ENCODE measurements at regions not wholly inside any gene's neighbourhood (a gene's known extent, or its start where the extent isn't known, plus 50 kb on each side); places are given as distances from the start of the nearest gene placed in this dataset.

DNA sequence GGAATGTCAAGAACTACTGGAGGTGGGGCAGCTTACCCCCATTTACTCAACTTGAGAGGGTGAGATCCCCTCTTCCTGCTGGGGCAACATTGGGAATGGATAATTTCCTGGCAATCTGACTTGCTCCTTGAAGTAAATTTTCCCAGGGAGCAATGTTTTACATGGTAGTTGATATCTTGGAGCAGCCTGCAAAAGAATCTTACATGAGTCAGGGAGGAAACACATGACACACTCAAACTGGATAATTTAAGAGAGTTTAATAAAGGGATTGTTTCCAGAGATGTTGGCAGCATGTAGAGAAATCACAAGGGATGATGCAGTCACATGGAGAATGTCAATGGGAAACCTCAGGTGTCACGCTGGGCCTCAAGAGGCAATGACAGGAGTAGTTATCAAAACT, 212.5 kb downstream of the GAS1 start:
- TF ChIP-seq, protein P1, sequence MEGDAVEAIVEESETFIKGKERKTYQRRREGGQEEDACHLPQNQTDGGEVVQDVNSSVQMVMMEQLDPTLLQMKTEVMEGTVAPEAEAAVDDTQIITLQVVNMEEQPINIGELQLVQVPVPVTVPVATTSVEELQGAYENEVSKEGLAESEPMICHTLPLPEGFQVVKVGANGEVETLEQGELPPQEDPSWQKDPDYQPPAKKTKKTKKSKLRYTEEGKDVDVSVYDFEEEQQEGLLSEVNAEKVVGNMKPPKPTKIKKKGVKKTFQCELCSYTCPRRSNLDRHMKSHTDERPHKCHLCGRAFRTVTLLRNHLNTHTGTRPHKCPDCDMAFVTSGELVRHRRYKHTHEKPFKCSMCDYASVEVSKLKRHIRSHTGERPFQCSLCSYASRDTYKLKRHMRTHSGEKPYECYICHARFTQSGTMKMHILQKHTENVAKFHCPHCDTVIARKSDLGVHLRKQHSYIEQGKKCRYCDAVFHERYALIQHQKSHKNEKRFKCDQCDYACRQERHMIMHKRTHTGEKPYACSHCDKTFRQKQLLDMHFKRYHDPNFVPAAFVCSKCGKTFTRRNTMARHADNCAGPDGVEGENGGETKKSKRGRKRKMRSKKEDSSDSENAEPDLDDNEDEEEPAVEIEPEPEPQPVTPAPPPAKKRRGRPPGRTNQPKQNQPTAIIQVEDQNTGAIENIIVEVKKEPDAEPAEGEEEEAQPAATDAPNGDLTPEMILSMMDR (IDR thresholded peaks at IDR 0.05 in 8 of 11, conservative IDR thresholded peaks at IDR 0.05 in 3 of 11), result no peak
- TF ChIP-seq POLR2AphosphoS5 (IDR thresholded peaks at IDR 0.05), result no peak

Measured in spleen (tissue), 7 donors.